Mammary epithelial cell (primary cell): ENCODE measurements at regions not wholly inside any gene's neighbourhood (a gene's known extent, or its start where the extent isn't known, plus 50 kb on each side); places are given as distances from the start of the nearest gene placed in this dataset.

Experiments used
- CTCF ChIP-seq, 2 donors: IDR thresholded peaks in 1 of 2; conservative IDR thresholded peaks in 1 of 2; 2 replicates each; pipeline ENCODE4 v1.5.1; 2011 to 2012; ENCODE audit warnings: inconsistent platforms in 2 of 2, low read length in 2 of 2, mild to moderate bottlenecking in 2 of 2, control low read depth in 1 of 2, low read depth in 1 of 2; ENCODE audit not compliant: insufficient read depth in 1 of 2; ENCODE audit errors: extremely low read depth in 1 of 2
- EZH2 ChIP-seq: IDR thresholded peaks from 2 replicates; pipeline ENCODE4 v1.6.1; 2012; ENCODE audit warnings: low read length, inconsistent platforms, borderline replicate concordance

DNA sequence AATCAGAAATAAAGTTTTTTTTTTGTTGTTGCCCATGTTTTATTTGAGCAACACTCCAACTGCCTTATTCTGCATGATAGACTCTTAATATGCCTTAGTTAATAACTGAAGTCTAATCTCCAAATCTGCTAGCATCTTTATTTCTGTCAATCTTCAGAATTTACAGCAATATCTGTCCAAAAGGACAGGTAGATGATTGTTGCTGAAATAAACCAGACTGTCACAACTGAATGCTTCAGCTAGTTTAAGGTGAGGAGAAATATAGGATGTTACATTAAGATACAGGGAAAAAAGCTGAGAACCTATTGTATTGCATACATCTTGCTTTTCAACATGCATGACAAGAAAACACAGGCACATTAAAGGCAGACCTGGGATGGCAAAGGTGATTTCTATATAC, 204.3 kb downstream of the SLITRK1 start:
- TF ChIP-seq CTCF (conservative IDR thresholded peaks at IDR 0.05 in 1 of 2, IDR thresholded peaks at IDR 0.05 in 1 of 2; ENCODE audit: extremely low read depth in 1 of 2, insufficient read depth in 1 of 2, low read depth in 1 of 2, low read length in 2 of 2) (no peak), EZH2 (no peak)
